PC-9 (cell line): ENCODE measurements at regions not wholly inside any gene's neighbourhood (a gene's known extent, or its start where the extent isn't known, plus 50 kb on each side); places are given as distances from the start of the nearest gene placed in this dataset.

Experiments used
- EZH2 ChIP-seq: fragments of 200-600 bp; sonication (generic); IDR thresholded peaks from 2 replicates; pipeline ENCODE4 v1.8.0; 2017; ENCODE audit warnings: antibody characterized with exemption, low read depth
- TF ChIP-seq, protein P1 (sequence below): fragments of 200-600 bp; sonication (generic); conservative IDR thresholded peaks from 2 replicates; pipeline ENCODE4 v1.6.1; 2017; ENCODE audit warnings: mixed run types, antibody characterized with exemption, mild to moderate bottlenecking, moderate library complexity

DNA sequence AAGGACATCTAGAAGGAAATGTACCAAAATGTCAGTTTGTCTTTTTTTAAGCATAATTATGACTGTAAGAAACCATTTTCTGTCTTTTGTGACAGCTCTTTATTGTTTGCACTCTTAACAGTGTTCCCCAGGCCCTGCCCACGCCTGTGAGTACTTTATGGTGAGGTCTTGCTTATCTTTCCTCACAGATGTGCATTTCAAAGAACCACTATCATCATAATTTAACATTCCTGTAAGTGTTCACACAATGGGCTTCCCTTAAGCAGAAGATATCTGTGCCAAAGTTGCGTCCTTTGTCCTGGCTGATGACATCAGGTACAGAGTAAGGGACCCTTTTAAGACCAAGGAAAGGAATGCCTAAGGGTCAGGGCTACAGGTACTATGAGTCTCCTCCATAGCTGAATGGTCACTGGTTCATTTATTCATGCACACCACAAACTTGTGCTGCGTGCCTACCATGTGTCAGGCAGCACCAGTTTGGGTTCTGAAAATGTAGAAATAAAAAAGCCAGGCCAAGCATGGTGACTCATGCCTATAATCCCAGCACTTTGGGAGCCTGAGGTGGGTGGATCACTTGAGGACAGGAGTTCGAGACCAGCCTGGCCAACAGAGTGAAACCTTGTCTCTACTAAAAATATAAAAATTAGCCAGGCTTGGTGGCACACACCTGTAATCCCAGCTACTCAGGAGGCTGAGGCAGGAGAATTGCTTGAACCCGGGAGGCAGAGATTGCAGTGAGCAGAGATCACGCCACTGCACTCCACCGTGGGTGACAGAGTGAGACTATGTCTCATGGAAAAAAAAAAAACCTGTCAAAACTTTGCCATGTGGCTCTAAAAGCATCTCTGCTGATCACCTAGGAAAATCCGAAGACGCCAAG lies 55.4 kb upstream of the NLK start:
- TF ChIP-seq, protein P1, sequence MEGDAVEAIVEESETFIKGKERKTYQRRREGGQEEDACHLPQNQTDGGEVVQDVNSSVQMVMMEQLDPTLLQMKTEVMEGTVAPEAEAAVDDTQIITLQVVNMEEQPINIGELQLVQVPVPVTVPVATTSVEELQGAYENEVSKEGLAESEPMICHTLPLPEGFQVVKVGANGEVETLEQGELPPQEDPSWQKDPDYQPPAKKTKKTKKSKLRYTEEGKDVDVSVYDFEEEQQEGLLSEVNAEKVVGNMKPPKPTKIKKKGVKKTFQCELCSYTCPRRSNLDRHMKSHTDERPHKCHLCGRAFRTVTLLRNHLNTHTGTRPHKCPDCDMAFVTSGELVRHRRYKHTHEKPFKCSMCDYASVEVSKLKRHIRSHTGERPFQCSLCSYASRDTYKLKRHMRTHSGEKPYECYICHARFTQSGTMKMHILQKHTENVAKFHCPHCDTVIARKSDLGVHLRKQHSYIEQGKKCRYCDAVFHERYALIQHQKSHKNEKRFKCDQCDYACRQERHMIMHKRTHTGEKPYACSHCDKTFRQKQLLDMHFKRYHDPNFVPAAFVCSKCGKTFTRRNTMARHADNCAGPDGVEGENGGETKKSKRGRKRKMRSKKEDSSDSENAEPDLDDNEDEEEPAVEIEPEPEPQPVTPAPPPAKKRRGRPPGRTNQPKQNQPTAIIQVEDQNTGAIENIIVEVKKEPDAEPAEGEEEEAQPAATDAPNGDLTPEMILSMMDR: no peak
- TF ChIP-seq EZH2: no peak
